ENCODE measurements at regions not wholly inside any gene's neighbourhood (a gene's known extent, or its start where the extent isn't known, plus 50 kb on each side); places are given as distances from the start of the nearest gene placed in this dataset. TPM values are rescaled to one million over a fixed set of nuclear protein-coding genes. Genes with fewer than 3 reads are reported as not detected.
"Not testable (repeated sequence)": the region's sequence is repeated elsewhere in the genome, so short reads cannot be mapped to it uniquely, and the experiment has no call there.

- DNase-seq (ENCODE audit: low spot score in 2 of 2) (no peak), FAIRE-seq (no peak)
These were observed 147.5 kb upstream of the FUNDC1 start for GRCh38 chrX:44690129-44690528.

DNA sequence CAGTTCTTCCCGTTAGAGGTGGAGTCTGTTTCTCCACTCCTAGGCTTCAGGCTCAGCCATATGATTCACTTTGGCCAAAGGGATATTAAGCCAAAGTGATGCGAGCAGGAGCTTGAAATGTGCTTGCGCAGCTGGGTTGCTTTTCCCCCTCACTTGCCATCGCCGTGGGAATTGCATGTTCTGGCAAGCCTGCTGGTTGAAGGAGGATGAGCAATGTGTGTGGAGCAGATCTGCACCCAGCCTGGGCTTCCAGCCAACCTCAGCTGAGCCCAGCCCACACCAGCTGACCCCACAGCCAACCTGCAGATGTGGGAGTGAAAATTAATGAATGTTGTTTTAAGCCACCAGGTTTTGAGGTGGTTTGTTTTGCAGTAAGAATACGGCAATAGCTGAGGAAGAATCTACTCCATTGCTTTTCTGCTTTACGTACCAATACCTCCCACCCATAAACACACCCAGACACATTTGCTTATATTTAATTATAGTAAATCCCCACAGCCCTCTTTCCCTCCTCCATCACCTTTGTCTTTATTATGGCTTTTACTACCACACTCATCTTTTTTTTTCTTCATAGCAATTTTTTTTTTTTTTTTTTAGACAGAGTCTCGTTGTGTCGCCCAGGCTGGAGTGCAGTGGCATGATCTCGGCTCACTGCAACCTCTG lies 132.8 kb upstream of the FUNDC1 start:
- FAIRE-seq (no peak), DNase-seq (ENCODE audit: low spot score in 2 of 2) (peak in 1 of 2 donors; percentile 16)

DNA sequence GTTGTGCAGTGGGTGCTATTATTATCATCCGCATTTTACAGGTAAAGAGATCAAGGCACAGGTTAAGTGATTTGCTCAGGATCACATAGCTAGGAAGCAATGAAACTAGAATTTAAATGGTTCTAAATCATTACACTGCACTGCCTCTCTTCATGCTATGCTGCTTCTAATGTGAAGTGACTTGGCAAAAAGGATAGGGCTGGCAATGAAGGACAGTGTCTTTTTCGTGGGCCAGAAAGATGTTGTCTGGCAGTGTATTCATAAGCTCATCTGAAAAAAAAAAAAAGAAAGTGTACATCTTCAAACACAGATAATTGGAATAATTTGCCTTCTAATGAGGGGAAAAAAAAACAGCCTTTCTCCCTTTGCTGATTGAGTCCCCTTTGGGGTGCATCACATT lies 132.2 kb upstream of the FUNDC1 start:
- DNase-seq (ENCODE audit: low spot score in 2 of 2) (no peak), FAIRE-seq (no peak)

- no peak for FAIRE-seq
- no peak for DNase-seq (ENCODE audit: low spot score in 2 of 2)
These were observed 127.0 kb upstream of the FUNDC1 start for GRCh38 chrX:44669626-44670025.

DNA sequence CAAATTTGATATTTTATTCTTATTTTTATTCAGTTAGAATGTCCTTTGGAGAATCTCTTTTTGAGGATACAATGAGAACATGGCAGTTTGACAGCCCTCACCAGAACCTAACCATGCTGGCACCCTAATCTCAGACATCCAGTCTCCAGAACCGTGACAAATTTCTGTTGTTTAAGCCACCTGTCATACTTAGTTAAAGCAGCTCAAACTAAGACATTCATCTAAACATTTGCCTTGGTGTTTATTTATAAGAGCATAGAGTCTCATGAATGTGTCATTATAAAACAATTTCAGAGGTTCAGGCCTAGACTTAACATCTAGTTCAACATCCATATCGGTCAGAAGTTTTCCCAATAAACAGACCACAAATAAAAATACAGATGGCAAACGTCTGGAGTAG lies 125.1 kb upstream of the FUNDC1 start:
- no peak for DNase-seq (ENCODE audit: low spot score in 2 of 2)
- no peak for FAIRE-seq

GRCh38 chrX:44657718-44658246 lies 115.1 kb upstream of the FUNDC1 start:
- not testable (repeated sequence) for FAIRE-seq; DNase-seq (ENCODE audit: low spot score in 2 of 2)

DNA sequence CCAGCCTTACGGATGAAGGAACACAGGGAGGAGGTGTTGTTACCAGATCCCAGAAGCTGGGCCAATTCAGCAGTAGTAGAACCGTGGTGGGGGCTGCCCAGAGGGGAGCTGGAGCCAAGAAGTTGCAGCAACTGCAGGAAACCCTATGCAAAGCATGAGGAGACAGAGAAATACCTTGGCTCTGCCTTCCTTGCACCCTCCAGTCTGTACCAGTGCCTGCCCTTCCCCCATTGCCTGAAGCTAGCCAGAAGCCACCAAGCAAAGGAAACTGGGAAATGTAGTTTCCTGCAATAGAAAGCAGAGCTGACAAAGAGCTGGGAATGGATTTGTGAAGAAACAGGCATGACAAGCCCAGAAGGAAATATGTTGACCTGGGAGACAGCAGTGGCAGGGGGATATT lies 108.7 kb upstream of the FUNDC1 start:
- FAIRE-seq (no peak), DNase-seq (ENCODE audit: low spot score in 2 of 2) (no peak)

GRCh38 chrX:44643723-44644122 lies 101.1 kb upstream of the FUNDC1 start:
- DNase-seq (ENCODE audit: low spot score in 2 of 2) (no peak), FAIRE-seq (no peak)

DNA sequence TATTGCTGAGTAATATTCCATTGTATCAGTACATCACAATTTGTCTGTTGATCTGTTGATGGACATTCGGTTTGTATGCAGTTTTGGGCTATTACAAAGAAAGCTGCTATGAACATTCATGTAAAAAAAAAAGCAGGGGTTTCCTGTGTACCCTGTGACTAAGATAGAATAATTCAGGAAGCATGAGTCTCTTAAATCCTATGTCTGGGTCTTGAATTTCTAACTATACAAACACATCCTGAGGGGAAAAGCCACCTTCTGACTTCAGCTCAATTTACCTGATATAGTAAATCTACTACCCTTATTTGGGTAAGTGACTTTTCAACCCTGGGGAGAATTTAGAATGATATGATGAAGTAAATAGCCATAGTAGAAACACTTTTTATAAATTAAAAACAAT lies 94.6 kb upstream of the FUNDC1 start:
- DNase-seq (ENCODE audit: low spot score in 2 of 2) (no peak), FAIRE-seq (no peak)

- no peak for FAIRE-seq
- no peak for DNase-seq (ENCODE audit: low spot score in 2 of 2)
These were observed 78.4 kb upstream of the FUNDC1 start for GRCh38 chrX:44621078-44621477.

- no peak for FAIRE-seq
- DNase-seq (ENCODE audit: low spot score in 2 of 2): no peak
These were observed 76.4 kb upstream of the FUNDC1 start for GRCh38 chrX:44619039-44619438.

- FAIRE-seq (no peak), DNase-seq (ENCODE audit: low spot score in 2 of 2) (no peak)
These were observed 53.6 kb upstream of the FUNDC1 start for GRCh38 chrX:44596277-44596676.

Small RNA genes in the stretch of these regions (small RNA-seq; reads per million reads assigned to genes)
- gene RN7SL291P: not detected
